IMR-90 (cell line): ENCODE measurements at regions not wholly inside any gene's neighbourhood (a gene's known extent, or its start where the extent isn't known, plus 50 kb on each side); places are given as distances from the start of the nearest gene placed in this dataset.

Experiments
- ATAC-seq: fragments of 200-7000 bp; cut with Tn5 transposase; 2 replicates; pipeline ENCODE4 v1.9.1; 2020; ENCODE audit warnings: low read depth, mild to moderate bottlenecking, moderate library complexity
- BruUV-seq: library from RNA; stranded (reverse); fragments of 400-500 nt; replicated peaks from 2 replicates; lab custom pipeline; 2021; lab: Mats Ljungman, UMichigan
- CTCF ChIA-PET: fragments of 300-600 bp; formaldehyde crosslinking; extraction: SDS; loops from one replicate; lab custom pipeline; 2021; ENCODE audit warnings: antibody characterized with exemption; lab: Yijun Ruan, JAX
- POLR2A ChIA-PET: fragments of 300-600 bp; sonication (Branson Sonifier 250); formaldehyde crosslinking; loops from one replicate; lab custom pipeline; 2022; ENCODE audit warnings: antibody characterized with exemption; ENCODE audit not compliant: unreplicated experiment; lab: Charles Lee
- DNase-seq: peaks from one replicate; pipeline ENCODE4 v3.0.0; 2013
- H2AFZ ChIP-seq: replicated peaks from 2 replicates; pipeline ENCODE3; 2013; ENCODE audit warnings: low read length, mild to moderate bottlenecking; ENCODE audit not compliant: poor library complexity
- H2AK5ac ChIP-seq: 2 replicates; pipeline ENCODE4 v1.6.1; 2013; ENCODE audit warnings: low read depth, low read length, inconsistent platforms
- H2AK9ac ChIP-seq: replicated peaks from 2 replicates; pipeline ENCODE3; 2013; ENCODE audit warnings: mild to moderate bottlenecking, low read depth, low read length, moderate library complexity; ENCODE audit not compliant: poor library complexity
- H2BK120ac ChIP-seq: 2 replicates; pipeline ENCODE4 v1.6.1; 2013; ENCODE audit warnings: low read depth, low read length, inconsistent platforms
- H2BK15ac ChIP-seq: 3 replicates; pipeline ENCODE4 v1.6.1; 2013; ENCODE audit warnings: low read depth, low read length, inconsistent platforms
- H2BK20ac ChIP-seq: 2 replicates; pipeline ENCODE4 v1.6.1; 2013; ENCODE audit warnings: low read depth, mild to moderate bottlenecking, inconsistent platforms, low read length, moderate library complexity
- H2BK5ac ChIP-seq: 2 replicates; pipeline ENCODE4 v1.6.1; 2013; ENCODE audit warnings: mild to moderate bottlenecking, low read depth, low read length, inconsistent platforms; ENCODE audit not compliant: poor library complexity, severe bottlenecking
- H3K14ac ChIP-seq: replicated peaks from 2 replicates; pipeline ENCODE4 v1.6.1; 2013; ENCODE audit warnings: low read depth, low read length, inconsistent platforms
- H3K18ac ChIP-seq: 2 replicates; pipeline ENCODE4 v1.6.1; 2013; ENCODE audit warnings: low read depth, low read length, control low read depth
- H3K23ac ChIP-seq: 2 replicates; pipeline ENCODE4 v1.6.1; 2013; ENCODE audit warnings: low read depth, low read length, inconsistent platforms
- H3K27ac ChIP-seq: 2 replicates; pipeline ENCODE4 v1.5.1; 2013; ENCODE audit warnings: mild to moderate bottlenecking, control low read depth, low read length; ENCODE audit not compliant: insufficient read depth
- H3K27me3 ChIP-seq: 2 replicates; pipeline ENCODE4 v1.6.1; 2013; ENCODE audit warnings: low read length; ENCODE audit not compliant: control insufficient read depth, insufficient read depth
- H3K36me3 ChIP-seq: 2 replicates; pipeline ENCODE4 v1.6.1; 2013; ENCODE audit warnings: low read length, mixed read lengths; ENCODE audit not compliant: control insufficient read depth, insufficient read depth
- H3K4ac ChIP-seq: 2 replicates; pipeline ENCODE4 v1.6.1; 2013; ENCODE audit warnings: low read depth, low read length, inconsistent platforms
- H3K4me1 ChIP-seq: 2 replicates; pipeline ENCODE4 v1.6.1; 2013; ENCODE audit warnings: low read length, mixed read lengths; ENCODE audit not compliant: control insufficient read depth, insufficient read depth
- H3K4me2 ChIP-seq: 2 replicates; pipeline ENCODE4 v1.6.1; 2013; ENCODE audit warnings: low read depth, mild to moderate bottlenecking, control low read depth, low read length, moderate library complexity
- H3K4me3 ChIP-seq: 2 replicates; pipeline ENCODE4 v1.5.1; 2013; ENCODE audit warnings: low read depth, mild to moderate bottlenecking, control low read depth, low read length, moderate library complexity; ENCODE audit not compliant: insufficient read depth
- H3K56ac ChIP-seq: 2 replicates; pipeline ENCODE4 v1.6.1; 2013; ENCODE audit warnings: low read length, inconsistent platforms; ENCODE audit not compliant: insufficient read depth; ENCODE audit errors: extremely low read depth
- H3K79me1 ChIP-seq, 2 experiments: 2 replicates each; pipeline ENCODE4 v1.6.1; 2013; ENCODE audit warnings: low read length in 2 of 2, inconsistent platforms in 1 of 2, low read depth in 1 of 2
- H3K9ac ChIP-seq: 2 replicates; pipeline ENCODE4 v1.6.1; 2013; ENCODE audit warnings: low read depth, low read length, control low read depth
- H3K9me1 ChIP-seq: 2 replicates; pipeline ENCODE4 v1.6.1; 2013; ENCODE audit warnings: low read length, inconsistent platforms; ENCODE audit not compliant: insufficient read depth
- H3K9me3 ChIP-seq: 2 replicates; pipeline ENCODE4 v1.6.1; 2013; ENCODE audit warnings: low read length; ENCODE audit not compliant: control insufficient read depth, insufficient read depth
- H4K20me1 ChIP-seq: 2 replicates; pipeline ENCODE4 v1.6.1; 2013; ENCODE audit warnings: low read length, inconsistent platforms; ENCODE audit not compliant: insufficient read depth
- H4K5ac ChIP-seq: 2 replicates; pipeline ENCODE4 v1.6.1; 2013; ENCODE audit warnings: mild to moderate bottlenecking, low read depth, low read length, control low read depth
- H4K8ac ChIP-seq, 2 experiments: 2 replicates each; pipeline ENCODE4 v1.6.1; 2013; ENCODE audit warnings: low read depth in 2 of 2, low read length in 2 of 2, control low read depth in 1 of 2, inconsistent platforms in 1 of 2
- H4K91ac ChIP-seq: 2 replicates; pipeline ENCODE4 v1.6.1; 2013; ENCODE audit warnings: low read depth, low read length, inconsistent platforms; ENCODE audit not compliant: insufficient read depth
- BHLHE40 ChIP-seq: fragments of 150-350 bp; IDR thresholded peaks from 2 replicates; pipeline ENCODE4 v1.6.1; 2016; ENCODE audit warnings: mild to moderate bottlenecking, low read depth, low read length
- CEBPB ChIP-seq: IDR thresholded peaks from 2 replicates; pipeline ENCODE4 v1.6.1; 2012; ENCODE audit warnings: low read depth, low read length, improper control_type of control experiment
- CHD1 ChIP-seq: IDR thresholded peaks from 2 replicates; pipeline ENCODE4 v1.6.1; 2012; ENCODE audit warnings: low read depth, low read length, improper control_type of control experiment
- FOS ChIP-seq: fragments of 150-350 bp; IDR thresholded peaks from 2 replicates; pipeline ENCODE4 v1.6.1; 2016; ENCODE audit warnings: low read depth, low read length
- MAFK ChIP-seq: IDR thresholded peaks from 2 replicates; pipeline ENCODE4 v1.6.1; 2012; ENCODE audit warnings: low read depth, low read length, improper control_type of control experiment
- MAZ ChIP-seq: IDR thresholded peaks from 2 replicates; pipeline ENCODE4 v1.6.1; 2012; ENCODE audit warnings: low read depth, mild to moderate bottlenecking, low read length, improper control_type of control experiment, moderate library complexity, borderline replicate concordance
- MXI1 ChIP-seq: IDR thresholded peaks from 2 replicates; pipeline ENCODE4 v1.6.1; 2012; ENCODE audit warnings: low read depth, mild to moderate bottlenecking, low read length, moderate library complexity, borderline replicate concordance
- NFE2L2 ChIP-seq: fragments of 150-350 bp; IDR thresholded peaks from 2 replicates; pipeline ENCODE4 v1.6.1; 2016; ENCODE audit warnings: low read depth, mild to moderate bottlenecking, low read length
- POLR2A ChIP-seq: IDR thresholded peaks from 2 replicates; pipeline ENCODE4 v1.6.1; 2012; ENCODE audit warnings: mild to moderate bottlenecking, low read depth, low read length
- RAD21 ChIP-seq: IDR thresholded peaks from 2 replicates; pipeline ENCODE4 v1.6.1; 2012; ENCODE audit warnings: low read length, improper control_type of control experiment
- RCOR1 ChIP-seq: IDR thresholded peaks from 2 replicates; pipeline ENCODE4 v1.6.1; 2012; ENCODE audit warnings: mild to moderate bottlenecking, low read length, improper control_type of control experiment; ENCODE audit not compliant: insufficient replicate concordance
- RFX5 ChIP-seq: IDR thresholded peaks from 2 replicates; pipeline ENCODE4 v1.8.0; 2012; ENCODE audit warnings: low read depth, mild to moderate bottlenecking, low read length, moderate library complexity
- SMC3 ChIP-seq: fragments of 150-350 bp; IDR thresholded peaks from 2 replicates; pipeline ENCODE4 v1.6.1; 2016; ENCODE audit warnings: low read depth, mild to moderate bottlenecking, antibody characterized with exemption, low read length, moderate library complexity
- WGBS, 2 experiments: methylation state at CpG; one replicate each; pipeline versions ENCODE4 v1.1.5 to v1.1.7; 2013; ENCODE audit warnings: missing lambda C conversion rate in 2 of 2; ENCODE audit not compliant: insufficient read length in 1 of 2; ENCODE audit errors: extremely low coverage in 2 of 2; 5-methylcytosine and 5-hydroxymethylcytosine counted together
- dilution Hi-C: fragments of 300-500 bp; cut with HindIII; formaldehyde crosslinking; loops from one replicate; pipeline ENCODE4 v1.14.3; 2018; ENCODE audit warnings: low sequenced_read_pairs; ENCODE audit not compliant: unreplicated experiment
- in situ Hi-C: fragments of 300-500 bp; cut with MboI; formaldehyde crosslinking; loops from 3 replicates; pipeline ENCODE4 v1.14.3; 2019; ENCODE audit warnings: low sequenced_read_pairs, inconsistent platforms, mixed read lengths
- intact Hi-C: fragments of 100-400 bp; cut with micrococcal nuclease; formaldehyde crosslinking; loops from 2 replicates; pipeline ENCODE4 v1.10.0; 2022
- TF ChIP-seq, protein P1 (sequence below): fragments of 150-350 bp; IDR thresholded peaks from 2 replicates; pipeline ENCODE4 v1.6.1; 2017; ENCODE audit warnings: mild to moderate bottlenecking, antibody characterized with exemption, low read length, low read depth
- TF ChIP-seq, protein P2 (sequence below): fragments of 150-350 bp; IDR thresholded peaks from 2 replicates; pipeline ENCODE4 v1.6.1; 2016; ENCODE audit warnings: low read depth, mild to moderate bottlenecking, low read length, moderate library complexity, borderline replicate concordance
- TF ChIP-seq, protein P3 (sequence below): conservative IDR thresholded peaks from 2 replicates; pipeline ENCODE4 v1.5.1; 2012; ENCODE audit warnings: mild to moderate bottlenecking, low read depth, low read length, improper control_type of control experiment

DNA sequence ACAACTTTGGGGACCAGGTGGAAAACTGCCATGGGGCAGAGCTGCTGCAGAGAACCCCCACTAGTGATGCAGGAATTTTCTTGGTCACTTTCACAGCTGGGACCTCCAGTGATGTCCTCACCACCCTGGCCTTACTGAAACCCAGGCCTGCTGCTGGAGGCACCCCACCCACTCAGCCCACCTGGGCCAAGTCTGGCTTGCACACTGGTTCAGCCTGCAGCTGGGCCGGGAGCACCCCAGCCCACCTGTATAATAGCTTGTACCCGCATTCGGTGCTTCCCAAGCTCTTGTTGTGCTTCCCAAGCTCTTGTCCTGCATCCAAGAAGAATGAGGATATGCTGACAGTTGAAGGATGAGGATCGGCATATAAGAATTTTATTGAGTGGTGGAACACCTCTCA, 86.4 kb upstream of the ZMAT1 start:
- H3K36me3 ChIP-seq, result no peaks in the 10 kb centered on the region
- ChIA-PET CTCF (interaction anchor here (0.6 kb wide), 1 partner anchor 150 kb away, joined by 3 read pairs; no protein-coding TSS in a partner anchor), POLR2A (no interaction called here)
- no peaks in the 10 kb centered on the region for H3K9me1 ChIP-seq
- no peak overlapping the region for H3K4me2 ChIP-seq
- H2BK15ac ChIP-seq, result no peak overlapping the region
- no peak overlapping the region for H3K4me3 ChIP-seq
- no peak overlapping the region for H4K8ac ChIP-seq
- in situ Hi-C loops (no loop called here), dilution Hi-C loops (no loop called here), intact Hi-C loops (no loop called here)
- H4K20me1 ChIP-seq, result no peaks in the 10 kb centered on the region
- BruUV-seq, result no TSS peak
- H4K91ac ChIP-seq, result no peak overlapping the region
- peaks cover 2% of the 10 kb centered on the region; the same call in 1 of the 2 replicates for H3K9me3 ChIP-seq
- no peak overlapping the region for H4K5ac ChIP-seq
- DNase-seq (no peak), ATAC-seq (no peak)
- no CpG with 5 or more reads among the region's 4 CpGs for WGBS, 2 experiments
- no peak overlapping the region for H3K4ac ChIP-seq
- no peaks in the 10 kb centered on the region for H3K79me1 ChIP-seq
- no peak overlapping the region for H2BK5ac ChIP-seq
- H3K27me3 ChIP-seq, result peaks cover 3% of the 10 kb centered on the region
- no peak overlapping the region for H3K18ac ChIP-seq
- no peak overlapping the region for H3K14ac ChIP-seq
- TF ChIP-seq MAZ (no peak), SMC3 (no peak), BHLHE40 (no peak), MXI1 (no peak), RCOR1 (no peak), RAD21 (no peak), POLR2A (no peak), NFE2L2 (no peak), CEBPB (no peak), RFX5 (no peak), FOS (no peak), MAFK (no peak), CHD1 (no peak)
- TF ChIP-seq, protein P1, sequence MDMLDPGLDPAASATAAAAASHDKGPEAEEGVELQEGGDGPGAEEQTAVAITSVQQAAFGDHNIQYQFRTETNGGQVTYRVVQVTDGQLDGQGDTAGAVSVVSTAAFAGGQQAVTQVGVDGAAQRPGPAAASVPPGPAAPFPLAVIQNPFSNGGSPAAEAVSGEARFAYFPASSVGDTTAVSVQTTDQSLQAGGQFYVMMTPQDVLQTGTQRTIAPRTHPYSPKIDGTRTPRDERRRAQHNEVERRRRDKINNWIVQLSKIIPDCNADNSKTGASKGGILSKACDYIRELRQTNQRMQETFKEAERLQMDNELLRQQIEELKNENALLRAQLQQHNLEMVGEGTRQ, result no peak
- TF ChIP-seq, protein P2, sequence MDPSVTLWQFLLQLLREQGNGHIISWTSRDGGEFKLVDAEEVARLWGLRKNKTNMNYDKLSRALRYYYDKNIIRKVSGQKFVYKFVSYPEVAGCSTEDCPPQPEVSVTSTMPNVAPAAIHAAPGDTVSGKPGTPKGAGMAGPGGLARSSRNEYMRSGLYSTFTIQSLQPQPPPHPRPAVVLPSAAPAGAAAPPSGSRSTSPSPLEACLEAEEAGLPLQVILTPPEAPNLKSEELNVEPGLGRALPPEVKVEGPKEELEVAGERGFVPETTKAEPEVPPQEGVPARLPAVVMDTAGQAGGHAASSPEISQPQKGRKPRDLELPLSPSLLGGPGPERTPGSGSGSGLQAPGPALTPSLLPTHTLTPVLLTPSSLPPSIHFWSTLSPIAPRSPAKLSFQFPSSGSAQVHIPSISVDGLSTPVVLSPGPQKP, result no peak
- TF ChIP-seq, protein P3, sequence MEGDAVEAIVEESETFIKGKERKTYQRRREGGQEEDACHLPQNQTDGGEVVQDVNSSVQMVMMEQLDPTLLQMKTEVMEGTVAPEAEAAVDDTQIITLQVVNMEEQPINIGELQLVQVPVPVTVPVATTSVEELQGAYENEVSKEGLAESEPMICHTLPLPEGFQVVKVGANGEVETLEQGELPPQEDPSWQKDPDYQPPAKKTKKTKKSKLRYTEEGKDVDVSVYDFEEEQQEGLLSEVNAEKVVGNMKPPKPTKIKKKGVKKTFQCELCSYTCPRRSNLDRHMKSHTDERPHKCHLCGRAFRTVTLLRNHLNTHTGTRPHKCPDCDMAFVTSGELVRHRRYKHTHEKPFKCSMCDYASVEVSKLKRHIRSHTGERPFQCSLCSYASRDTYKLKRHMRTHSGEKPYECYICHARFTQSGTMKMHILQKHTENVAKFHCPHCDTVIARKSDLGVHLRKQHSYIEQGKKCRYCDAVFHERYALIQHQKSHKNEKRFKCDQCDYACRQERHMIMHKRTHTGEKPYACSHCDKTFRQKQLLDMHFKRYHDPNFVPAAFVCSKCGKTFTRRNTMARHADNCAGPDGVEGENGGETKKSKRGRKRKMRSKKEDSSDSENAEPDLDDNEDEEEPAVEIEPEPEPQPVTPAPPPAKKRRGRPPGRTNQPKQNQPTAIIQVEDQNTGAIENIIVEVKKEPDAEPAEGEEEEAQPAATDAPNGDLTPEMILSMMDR, result no peak
- H2BK120ac ChIP-seq, result no peak overlapping the region
- H3K9ac ChIP-seq, result no peak overlapping the region
- H3K23ac ChIP-seq, result no peak overlapping the region
- no peak overlapping the region for H2AK9ac ChIP-seq
- no peak overlapping the region for H2AFZ ChIP-seq
- H3K4me1 ChIP-seq, result no peaks in the 10 kb centered on the region
- no peak overlapping the region for H2BK20ac ChIP-seq
- H3K27ac ChIP-seq, result no peak overlapping the region
- H3K56ac ChIP-seq, result no peak overlapping the region
- no peak overlapping the region for H2AK5ac ChIP-seq
